Thyroid gland (tissue), 4 donors: ENCODE measurements at regions not wholly inside any gene's neighbourhood (a gene's known extent, or its start where the extent isn't known, plus 50 kb on each side); places are given as distances from the start of the nearest gene placed in this dataset.

ENCODE experiments used
- POLR2A ChIP-seq, 2 donors: fragments of 450-650 bp; IDR thresholded peaks; one replicate each; pipeline ENCODE4 v1.6.1; 2017; ENCODE audit warnings: antibody characterized with exemption in 2 of 2, mild to moderate bottlenecking in 2 of 2, moderate library complexity in 1 of 2
- TF ChIP-seq, protein P1 (sequence below), 6 experiments: fragments of 200-600 bp in 3 of 6; fragments of 450-650 bp in 3 of 6; sonication (generic) in 3 of 6; IDR thresholded peaks; one replicate each; pipeline ENCODE4 v1.5.1; 2016 to 2019; ENCODE audit warnings: antibody characterized with exemption in 6 of 6, mild to moderate bottlenecking in 2 of 6, inconsistent platforms in 1 of 6, moderate library complexity in 1 of 6

- TF ChIP-seq, protein P1, sequence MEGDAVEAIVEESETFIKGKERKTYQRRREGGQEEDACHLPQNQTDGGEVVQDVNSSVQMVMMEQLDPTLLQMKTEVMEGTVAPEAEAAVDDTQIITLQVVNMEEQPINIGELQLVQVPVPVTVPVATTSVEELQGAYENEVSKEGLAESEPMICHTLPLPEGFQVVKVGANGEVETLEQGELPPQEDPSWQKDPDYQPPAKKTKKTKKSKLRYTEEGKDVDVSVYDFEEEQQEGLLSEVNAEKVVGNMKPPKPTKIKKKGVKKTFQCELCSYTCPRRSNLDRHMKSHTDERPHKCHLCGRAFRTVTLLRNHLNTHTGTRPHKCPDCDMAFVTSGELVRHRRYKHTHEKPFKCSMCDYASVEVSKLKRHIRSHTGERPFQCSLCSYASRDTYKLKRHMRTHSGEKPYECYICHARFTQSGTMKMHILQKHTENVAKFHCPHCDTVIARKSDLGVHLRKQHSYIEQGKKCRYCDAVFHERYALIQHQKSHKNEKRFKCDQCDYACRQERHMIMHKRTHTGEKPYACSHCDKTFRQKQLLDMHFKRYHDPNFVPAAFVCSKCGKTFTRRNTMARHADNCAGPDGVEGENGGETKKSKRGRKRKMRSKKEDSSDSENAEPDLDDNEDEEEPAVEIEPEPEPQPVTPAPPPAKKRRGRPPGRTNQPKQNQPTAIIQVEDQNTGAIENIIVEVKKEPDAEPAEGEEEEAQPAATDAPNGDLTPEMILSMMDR (IDR thresholded peaks at IDR 0.05), result no peak
- TF ChIP-seq POLR2A (IDR thresholded peaks at IDR 0.05), result no peak
These were observed 728.9 kb downstream of the SLC16A7 start for GRCh38 chr12:60324746-60325145.
